ENCODE measurements at regions not wholly inside any gene's neighbourhood (a gene's known extent, or its start where the extent isn't known, plus 50 kb on each side); places are given as distances from the start of the nearest gene placed in this dataset.
"Not testable (repeated sequence)": the region's sequence is repeated elsewhere in the genome, so short reads cannot be mapped to it uniquely, and the experiment has no call there.

DNA sequence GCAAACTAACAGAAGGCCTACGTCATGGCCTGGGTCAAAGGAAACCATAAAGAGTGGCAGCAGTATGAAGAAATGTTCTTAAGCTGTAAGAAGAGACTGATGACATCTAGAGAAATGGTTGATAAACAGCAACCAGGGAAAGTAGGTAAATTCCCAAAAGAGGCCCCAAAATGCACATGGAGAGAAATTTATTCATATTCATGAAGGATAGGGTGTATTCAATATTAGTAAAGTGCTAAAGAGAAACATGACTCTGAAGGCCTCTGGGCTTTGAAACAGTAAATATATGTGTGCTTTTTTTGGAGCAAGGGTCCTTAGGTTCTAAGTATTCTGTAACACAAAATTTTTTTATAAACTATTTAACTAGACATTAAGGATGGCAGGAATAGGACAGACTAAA is 149.7 kb upstream of the GRIA1 start:
- DNase-seq (ENCODE audit: low spot score in 2 of 2) (no peak), FAIRE-seq (no peak)

DNA sequence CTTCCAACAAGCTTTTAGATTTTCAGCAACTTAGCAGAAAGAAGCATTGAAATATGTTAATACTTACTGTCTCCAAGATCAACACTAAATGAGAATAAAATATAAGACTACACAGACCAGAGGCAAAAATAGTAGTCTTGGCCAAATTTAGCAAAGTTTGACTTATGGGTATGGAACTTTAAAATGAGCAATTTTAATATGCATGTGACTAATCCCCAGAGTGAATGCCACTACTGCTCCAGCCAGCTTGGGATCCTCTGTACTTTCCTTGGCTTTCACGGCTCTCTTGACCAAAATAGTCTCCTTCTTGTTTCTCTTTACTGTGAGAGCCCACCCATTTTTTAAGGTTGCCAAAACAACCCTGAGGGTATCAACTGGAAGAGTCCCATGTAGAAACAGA is 148.0 kb upstream of the GRIA1 start:
- FAIRE-seq, result no peak
- no peak for DNase-seq (ENCODE audit: low spot score in 2 of 2)

DNA sequence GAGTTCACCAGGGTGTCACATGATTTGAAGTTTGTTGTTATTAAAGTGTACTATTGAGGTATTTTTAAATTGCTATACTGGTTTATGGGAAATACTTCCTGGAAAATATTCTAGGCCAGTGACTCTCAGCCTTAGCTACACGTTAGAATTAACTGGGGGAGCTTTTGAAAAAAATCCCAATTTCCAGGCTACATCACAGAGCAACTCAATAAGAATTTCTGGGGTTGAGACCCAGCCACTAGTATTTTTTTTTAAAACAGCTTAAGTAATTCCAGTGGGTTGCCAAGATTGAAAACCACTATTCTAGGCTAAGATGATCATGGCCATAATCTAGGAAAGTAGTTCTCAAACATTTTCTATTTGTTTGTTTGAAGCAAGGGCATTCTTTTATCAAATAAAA is 142.9 kb upstream of the GRIA1 start:
- DNase-seq (ENCODE audit: low spot score in 2 of 2), result no peak
- FAIRE-seq, result no peak

DNA sequence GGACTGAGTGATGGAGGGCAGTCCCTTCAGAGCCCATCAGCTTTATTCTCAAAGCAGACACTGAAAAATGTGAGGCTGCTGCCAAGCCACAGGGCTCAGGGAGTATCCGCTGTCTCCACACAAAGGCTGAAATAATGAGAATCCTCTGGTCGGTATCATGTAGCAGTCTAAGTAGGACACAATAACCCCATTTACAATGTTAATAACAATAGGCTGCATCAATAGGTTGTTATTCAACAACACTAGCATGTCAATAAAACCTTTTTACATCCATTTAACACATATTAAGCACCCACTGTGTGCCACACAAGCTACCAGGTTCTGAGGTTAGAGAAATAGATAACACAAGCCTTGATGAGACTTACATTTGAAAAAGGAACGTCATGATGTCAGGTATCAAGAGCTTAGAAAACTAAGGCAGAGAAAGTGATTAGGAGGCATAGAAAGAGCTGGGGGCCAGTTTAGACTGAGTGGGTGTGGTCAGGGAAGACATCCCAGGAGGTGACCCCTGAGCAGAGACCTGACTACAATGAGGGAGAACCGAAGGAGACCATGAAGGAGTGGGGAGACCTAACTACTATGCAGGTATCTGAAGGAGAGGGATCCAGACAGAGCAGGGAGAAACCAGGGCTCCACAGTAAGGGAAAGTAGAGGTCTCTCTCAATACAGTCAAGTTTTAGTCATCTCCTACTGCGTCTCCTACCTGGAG is 140.1 kb upstream of the GRIA1 start:
- FAIRE-seq (no peak), DNase-seq (ENCODE audit: low spot score in 2 of 2) (no peak)

DNA sequence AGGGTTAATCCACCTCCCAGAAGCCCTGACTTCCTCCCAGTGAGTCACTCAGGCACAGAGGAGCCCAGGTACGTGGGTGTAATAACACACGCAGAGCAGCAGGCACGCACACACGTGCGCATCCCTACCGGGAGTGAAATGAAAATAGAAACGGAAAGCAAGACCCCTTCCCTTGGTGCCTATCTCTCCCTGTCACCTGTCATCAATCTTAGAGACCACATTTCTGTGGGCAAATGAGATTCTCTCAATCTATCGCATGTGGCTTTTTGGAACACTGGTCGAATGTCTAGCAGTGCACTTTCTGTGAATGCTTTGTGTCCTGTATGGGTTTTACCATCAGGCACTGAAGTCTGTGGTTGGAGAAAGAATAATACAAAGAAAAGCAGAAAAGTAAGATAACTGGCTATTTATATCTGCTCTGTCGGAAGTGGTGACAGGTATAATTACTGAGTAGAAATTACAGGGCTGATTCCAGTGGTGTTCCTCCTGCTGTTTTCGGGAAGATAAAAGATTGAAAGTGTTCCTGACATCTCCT is 137.7 kb upstream of the GRIA1 start:
- FAIRE-seq (no peak), DNase-seq (ENCODE audit: low spot score in 2 of 2) (peak in 1 of 2 donors; percentile 3)

DNA sequence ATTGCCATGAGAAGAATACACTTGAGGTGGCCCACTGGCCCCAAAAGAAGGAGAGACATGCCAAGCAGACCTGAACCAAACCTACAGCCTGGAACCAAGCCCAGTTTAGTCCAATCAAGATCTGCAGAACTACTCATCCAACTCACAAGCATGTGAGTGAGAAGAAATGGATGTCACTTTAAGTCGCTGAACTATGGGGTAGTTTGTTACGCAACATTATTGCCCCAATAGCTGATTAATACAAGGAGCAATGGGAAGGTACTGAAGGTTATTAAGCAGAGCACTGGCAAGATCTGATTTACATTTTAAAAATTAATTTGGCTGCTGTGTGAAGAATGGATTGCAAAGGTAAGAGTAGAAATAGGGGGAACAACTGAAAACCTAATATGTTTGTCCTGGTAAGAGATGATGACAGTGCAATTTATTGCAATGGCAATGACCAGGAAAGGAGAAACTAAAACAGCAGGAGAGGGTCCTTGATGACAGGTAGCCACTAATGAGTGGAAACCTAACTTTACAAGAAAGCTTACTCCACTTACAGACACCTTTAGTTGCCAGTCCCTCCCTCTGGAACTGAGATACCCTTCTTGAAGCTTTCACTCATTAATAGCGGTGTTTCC is 132.9 kb upstream of the GRIA1 start:
- DNase-seq (ENCODE audit: low spot score in 2 of 2), result no peak
- FAIRE-seq, result no peak

DNA sequence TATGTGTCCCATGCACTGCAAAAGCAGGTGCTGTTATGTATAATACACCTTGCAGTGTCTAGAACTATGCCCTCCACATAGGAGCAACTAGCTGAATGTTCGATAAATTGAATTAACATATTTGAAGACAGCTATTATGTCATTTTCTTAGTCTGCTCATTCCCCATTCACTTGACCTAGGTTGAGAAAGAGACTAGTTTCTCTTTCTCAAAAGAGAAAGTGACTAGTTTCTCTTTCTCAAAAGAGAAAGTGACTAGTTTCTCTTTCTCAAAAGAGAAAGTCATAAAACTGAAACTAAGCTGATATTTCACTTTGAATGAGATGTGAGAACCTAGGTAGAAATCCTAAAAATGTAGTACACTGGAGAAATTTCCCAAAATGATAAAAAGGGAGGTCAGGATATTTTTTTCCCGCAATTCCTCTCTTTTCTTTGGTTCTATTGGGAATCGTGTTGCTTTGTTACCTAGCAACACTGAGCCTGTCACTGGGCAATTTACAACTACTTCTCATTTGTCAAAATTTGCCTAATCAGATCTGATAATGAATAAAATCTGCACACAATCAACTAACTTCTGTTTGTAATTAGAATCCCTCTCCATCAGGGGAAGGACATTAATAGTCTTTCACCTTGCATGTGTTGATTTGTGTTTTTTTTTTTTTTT is 132.0 kb upstream of the GRIA1 start:
- no peak for DNase-seq (ENCODE audit: low spot score in 2 of 2)
- FAIRE-seq, result no peak

DNA sequence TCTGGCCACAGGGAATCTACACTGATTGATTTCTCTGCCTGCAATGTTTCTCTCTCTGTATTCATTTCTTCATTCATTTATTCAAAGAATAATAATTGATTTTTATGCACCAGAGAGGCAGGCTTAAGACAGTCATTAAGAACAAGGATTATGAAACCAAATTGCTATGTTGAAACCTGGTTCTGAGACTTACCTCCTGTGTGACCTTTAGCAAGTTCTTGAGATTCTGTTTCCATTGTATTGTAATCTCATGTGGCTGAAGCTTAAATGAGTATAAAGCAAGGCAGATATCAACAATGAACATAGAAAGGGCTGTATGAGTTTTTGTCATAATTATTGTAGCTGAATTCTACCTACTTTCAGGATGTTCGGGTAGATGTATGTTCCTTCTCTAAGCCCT is 129.6 kb upstream of the GRIA1 start:
- FAIRE-seq, result no peak
- DNase-seq (ENCODE audit: low spot score in 2 of 2), result no peak

DNA sequence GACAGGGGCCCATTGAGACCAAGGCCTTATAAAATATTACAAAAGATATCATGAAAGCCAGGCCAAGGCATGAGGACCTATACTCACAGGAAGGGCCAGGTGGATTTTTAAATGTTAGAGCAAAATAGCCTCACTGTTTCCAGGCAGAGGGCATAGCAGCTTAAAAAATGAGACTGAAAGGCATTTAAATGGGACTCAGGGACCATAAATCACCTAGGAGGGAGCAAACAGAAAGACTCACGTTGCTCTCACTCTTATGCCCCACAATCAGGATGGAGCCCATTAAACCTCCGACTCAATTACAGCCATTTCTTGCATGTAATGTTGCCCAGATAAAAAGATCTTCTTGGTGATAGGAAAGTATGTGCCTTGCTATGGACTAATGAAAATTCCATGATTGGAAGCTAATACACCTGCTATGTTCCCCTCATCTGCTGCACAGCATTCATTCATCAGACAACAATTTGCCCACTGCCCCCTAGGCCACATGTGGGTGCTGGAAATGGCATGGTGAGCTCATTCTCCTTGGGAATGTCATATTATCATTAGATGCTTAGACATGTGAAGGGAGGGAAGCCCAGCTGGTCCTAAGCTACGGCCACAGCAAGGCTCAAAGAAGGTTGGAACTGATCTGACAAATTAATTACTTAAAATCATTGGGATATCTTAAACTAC is 128.6 kb upstream of the GRIA1 start:
- DNase-seq (ENCODE audit: low spot score in 2 of 2) (no peak), FAIRE-seq (no peak)

DNA sequence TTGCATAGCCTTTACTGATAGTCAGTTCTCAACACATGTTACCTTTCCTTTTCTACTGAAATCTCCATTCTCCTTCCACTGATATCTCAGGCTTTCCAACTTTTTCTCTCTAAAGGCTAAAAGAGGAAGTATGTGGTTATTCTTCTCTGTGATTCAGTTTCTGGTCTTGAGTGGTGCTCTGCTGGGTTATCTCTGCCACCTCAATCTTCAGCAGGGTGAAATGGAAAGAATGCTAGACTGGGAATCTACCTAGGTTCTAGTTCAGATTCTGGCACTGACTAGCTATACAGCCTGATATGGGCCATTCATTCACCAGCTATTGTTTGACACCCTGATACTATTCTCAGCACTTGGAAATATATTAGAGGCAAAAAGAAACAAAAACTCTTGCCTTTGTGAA is 124.9 kb upstream of the GRIA1 start:
- no peak for DNase-seq (ENCODE audit: low spot score in 2 of 2)
- FAIRE-seq, result no peak

DNA sequence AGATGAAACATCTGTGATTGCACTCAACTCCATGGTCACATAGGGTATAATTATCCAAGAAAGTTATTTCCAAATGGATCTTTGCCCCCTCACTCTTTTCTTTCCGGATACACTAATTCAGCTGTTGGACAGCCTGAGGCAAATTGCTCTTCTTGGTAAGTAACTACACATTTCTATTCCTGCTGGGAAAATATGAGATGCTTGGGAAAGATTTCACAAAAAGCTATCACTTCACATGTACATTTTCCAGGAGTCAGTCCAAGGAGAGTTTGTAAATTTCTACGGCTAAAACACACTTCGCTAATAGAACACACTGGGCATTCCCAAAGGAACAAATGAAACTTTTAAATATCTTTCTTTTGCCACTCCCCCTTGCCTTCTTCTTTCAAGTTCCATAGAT is 123.0 kb upstream of the GRIA1 start:
- FAIRE-seq, result no peak
- DNase-seq (ENCODE audit: low spot score in 2 of 2), result no peak

DNA sequence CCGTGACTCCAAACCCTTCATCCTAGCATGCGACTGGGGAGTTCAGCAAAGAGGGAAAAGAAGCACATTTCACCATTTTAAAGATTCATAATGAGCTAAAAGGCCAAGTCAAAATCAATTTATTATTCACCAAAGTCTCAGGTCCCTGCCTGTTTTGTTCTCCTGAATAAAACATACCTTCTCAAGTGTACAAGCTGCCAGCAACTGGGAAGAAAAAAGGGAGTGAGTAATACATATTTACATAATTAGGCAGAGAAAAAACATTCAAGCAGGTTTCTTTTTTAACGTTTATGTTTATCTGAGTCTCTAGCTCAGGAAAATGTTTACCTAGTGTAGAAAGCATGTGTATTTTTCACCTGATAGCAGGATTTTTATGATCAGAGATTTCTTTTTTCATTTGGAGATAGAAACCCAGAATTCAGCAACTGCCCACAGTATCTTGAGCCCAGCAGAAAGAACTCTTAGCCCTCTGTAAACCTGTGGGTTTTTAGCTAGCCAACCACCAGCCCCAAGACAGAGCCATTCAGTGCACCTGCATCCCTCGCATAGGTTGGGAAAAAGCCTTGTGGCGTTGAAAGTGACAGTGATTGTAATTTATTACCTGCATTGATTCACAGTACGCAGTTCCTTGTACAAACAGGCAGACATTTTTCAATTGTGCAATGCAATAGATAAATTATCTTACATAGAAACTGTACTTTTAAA is 117.9 kb upstream of the GRIA1 start:
- DNase-seq (ENCODE audit: low spot score in 2 of 2), result no peak
- no peak for FAIRE-seq

DNA sequence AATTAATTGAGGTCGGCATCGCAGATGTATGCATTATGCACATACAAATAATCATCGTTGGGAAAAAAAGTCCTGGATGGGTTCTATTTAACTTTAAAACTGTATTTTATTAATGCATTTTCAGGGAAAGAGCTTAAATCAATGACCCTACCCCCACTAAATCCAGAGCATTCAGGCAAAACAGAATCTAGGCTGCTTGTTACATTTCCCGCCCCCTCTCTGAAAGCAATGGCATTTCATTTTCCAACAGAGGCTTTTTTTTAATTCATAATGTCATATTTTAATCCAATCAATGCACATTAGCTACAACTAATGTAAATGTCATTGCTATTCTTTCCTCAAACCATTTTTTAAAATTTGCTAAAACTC is 117.4 kb upstream of the GRIA1 start:
- DNase-seq (ENCODE audit: low spot score in 2 of 2), result no peak
- FAIRE-seq, result no peak

DNA sequence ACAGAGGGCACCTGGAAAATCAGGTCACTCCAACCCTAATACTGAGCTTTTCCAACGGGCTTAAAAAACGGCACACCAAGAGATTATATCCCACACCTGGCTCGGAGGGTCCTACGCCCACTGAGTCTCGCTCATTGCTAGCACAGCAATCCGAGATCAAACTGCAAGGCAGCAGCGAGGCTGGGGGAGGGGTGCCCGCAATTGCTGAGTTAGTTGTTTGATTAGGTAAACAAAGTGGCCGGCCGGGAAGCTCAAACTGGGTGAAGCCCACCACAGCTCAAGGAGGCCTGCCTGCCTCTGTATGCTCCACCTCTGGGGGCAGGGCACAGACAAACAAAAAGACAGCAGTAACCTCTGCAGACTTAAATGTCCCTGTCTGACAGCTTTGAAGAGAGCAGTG is 108.8 kb upstream of the GRIA1 start:
- not testable (repeated sequence) for FAIRE-seq; DNase-seq (ENCODE audit: low spot score in 2 of 2)

DNA sequence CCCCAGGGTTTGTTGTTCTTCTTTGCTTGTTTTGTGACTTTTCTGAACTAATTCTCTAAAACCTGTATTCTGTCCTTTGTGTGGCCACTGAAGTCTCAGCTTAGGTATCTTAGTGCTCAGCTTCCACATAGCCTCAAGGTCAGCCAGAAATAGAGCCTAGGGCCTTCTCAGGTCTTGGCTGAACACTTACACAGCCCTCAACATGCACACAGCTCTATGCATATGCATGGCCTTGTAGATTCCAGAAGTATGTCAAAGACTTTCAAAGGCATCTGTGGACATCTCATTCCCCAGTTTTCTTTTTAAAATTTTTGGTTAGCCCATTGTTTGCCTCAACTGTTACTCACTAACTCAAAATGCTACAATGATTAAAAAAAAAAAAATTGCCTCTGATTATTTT is 99.9 kb upstream of the GRIA1 start:
- DNase-seq (ENCODE audit: low spot score in 2 of 2) (no peak), FAIRE-seq (no peak)

DNA sequence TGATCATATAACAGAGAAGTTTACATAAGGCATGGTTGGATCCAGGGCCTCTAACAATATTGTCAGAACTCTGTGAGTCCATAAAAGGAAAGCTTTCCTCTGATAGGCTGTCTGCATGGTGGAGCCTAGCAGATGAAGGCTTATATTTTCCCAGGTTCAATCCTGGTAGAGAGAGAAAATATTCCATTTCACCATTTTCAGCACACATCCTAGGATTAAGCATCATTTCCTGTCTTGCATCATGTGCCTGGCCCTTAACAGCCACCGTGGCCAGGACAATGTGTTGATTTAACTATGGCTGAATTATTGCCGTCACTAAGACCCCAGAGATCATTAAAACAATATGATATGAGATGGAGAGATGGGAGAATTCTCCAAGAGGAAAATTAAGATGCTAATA is 90.9 kb upstream of the GRIA1 start:
- FAIRE-seq, result no peak
- no peak for DNase-seq (ENCODE audit: low spot score in 2 of 2)

DNA sequence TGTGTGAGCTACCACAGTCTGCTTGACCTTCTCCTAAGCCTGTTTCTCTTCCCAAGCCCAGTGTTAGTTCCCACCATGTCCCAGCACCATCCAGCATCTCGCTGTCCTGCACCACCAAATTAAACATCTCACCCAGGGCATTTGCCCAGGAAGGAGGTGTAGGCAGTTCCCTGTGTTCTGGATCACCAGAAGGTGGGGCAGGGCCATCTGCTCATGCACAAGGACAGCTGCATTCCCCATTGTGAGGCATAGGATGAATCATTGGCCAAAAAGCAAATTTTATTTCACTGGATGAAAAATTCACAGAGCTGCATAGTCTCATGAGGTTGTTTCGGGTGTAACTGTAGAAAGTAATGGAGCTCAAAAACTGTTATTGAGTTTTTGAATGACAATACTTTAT is 89.5 kb upstream of the GRIA1 start:
- FAIRE-seq (no peak), DNase-seq (ENCODE audit: low spot score in 2 of 2) (no peak)

DNA sequence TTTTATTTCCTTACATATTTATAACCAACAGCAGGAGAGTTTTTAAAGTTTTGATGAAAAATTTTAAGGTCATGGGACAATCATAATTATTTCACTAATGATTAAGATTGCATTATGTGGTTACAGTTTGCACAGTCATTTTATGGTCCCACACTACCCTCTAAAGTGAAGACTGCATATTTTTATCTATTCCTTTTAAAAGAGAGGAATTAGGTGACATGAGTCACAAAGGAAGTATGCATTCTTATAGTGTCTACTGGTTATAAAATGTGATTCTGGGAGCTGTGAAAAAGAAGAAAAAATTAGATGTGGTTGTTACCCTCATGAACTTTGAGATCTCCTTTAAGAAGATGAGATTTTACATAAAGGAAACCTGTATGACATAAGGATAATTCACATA is 87.9 kb upstream of the GRIA1 start:
- DNase-seq (ENCODE audit: low spot score in 2 of 2) (no peak), FAIRE-seq (no peak)

DNA sequence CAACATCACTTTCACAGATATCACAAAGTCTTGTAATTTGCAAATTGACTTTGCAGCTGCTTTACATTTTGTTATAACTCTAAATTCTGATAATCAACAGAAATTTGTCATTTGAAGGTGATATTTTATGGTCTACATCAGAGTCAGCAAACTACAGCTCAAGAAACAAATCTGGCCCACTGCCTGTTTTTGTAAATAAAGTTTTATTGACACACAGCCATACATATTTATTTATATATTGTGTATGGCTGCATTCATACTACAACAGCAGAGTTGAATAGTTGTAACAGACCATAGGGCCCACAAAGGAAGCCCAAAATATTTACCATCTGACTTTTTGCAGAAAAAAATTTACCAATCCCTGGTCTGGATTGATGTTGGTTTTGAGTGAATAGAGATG is 87.0 kb upstream of the GRIA1 start:
- no peak for FAIRE-seq
- DNase-seq (ENCODE audit: low spot score in 2 of 2), result no peak

DNA sequence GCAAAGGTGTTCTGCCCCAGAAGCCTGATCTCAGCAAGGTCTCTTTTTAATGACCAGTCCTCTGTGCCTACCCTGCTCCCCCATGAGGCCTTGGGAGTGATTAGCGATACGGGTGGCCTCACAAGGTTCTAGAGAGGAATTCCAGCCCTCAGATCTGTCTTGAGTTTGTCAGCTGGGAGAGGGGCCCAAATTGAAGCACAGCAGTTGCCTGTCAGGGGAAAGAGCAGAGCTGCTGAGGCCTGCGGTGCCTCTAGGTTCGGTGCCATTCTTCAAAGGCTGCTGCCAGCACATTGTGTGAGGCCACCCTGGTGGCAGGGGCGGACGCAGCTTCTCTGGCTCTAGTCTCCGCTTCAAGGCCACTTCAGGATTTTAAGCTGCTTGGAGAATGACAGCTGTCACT is 85.7 kb upstream of the GRIA1 start:
- no peak for DNase-seq (ENCODE audit: low spot score in 2 of 2)

DNA sequence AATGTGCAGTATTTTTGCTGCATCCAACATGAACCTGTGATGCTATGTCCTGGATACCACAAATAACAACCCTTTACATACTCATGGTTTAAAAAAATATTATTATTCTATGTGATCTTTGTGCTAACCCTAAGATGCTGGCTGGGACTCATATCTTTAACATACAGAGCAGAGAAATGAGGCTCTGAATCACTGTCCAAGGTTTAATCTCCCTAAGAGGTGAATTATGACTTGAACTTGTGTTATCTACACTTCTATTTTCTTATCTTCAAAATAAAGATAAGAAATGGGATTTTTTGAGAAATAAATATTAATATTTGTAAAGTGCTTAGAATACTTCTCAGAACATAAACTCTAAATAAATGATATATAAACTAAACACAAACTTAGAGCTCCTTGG is 68.8 kb upstream of the GRIA1 start:
- FAIRE-seq, result no peak
- DNase-seq (ENCODE audit: low spot score in 2 of 2), result no peak

More for the DNA sequence above, 85.7 kb upstream of the GRIA1 start:
- FAIRE-seq, result no peak
